Neural progenitor cell (in vitro differentiated cells): ENCODE measurements at regions not wholly inside any gene's neighbourhood (a gene's known extent, or its start where the extent isn't known, plus 50 kb on each side); places are given as distances from the start of the nearest gene placed in this dataset.

Experiments
- DNase-seq: peaks from one replicate; pipeline ENCODE4 v3.0.0-alpha.2; 2016; ENCODE audit warnings: low spot score
- H2AFZ ChIP-seq: fragments of 200-600 bp; sonication (generic); replicated peaks from 2 replicates; pipeline ENCODE4 v1.6.1; 2016; ENCODE audit warnings: antibody characterized with exemption
- H3F3A ChIP-seq: fragments of 200-600 bp; sonication (generic); 2 replicates; pipeline ENCODE4 v1.6.1; 2016; ENCODE audit warnings: antibody characterized with exemption, low read depth
- H3K27ac ChIP-seq: fragments of 200-600 bp; sonication (generic); 2 replicates; pipeline ENCODE4 v1.5.1; 2016; ENCODE audit warnings: mild to moderate bottlenecking
- H3K27me3 ChIP-seq: fragments of 200-600 bp; sonication (generic); 2 replicates; pipeline ENCODE4 v1.6.1; 2016; ENCODE audit warnings: mild to moderate bottlenecking, moderate library complexity
- H3K36me3 ChIP-seq: fragments of 200-600 bp; sonication (generic); 2 replicates; pipeline ENCODE4 v1.5.1; 2016
- H3K4me1 ChIP-seq: fragments of 200-600 bp; sonication (generic); 2 replicates; pipeline ENCODE4 v1.6.1; 2016; ENCODE audit warnings: mixed run types
- H3K4me2 ChIP-seq: fragments of 200-600 bp; sonication (generic); 2 replicates; pipeline ENCODE4 v1.6.1; 2016
- H3K4me3 ChIP-seq: fragments of 200-600 bp; sonication (generic); 2 replicates; pipeline ENCODE4 v1.5.1; 2016
- H3K79me2 ChIP-seq: fragments of 200-600 bp; sonication (generic); 2 replicates; pipeline ENCODE4 v1.6.1; 2016; ENCODE audit warnings: low read depth
- H3K9ac ChIP-seq: fragments of 200-600 bp; sonication (generic); 2 replicates; pipeline ENCODE4 v1.6.1; 2016
- H3K9me3 ChIP-seq: fragments of 200-600 bp; sonication (generic); 2 replicates; pipeline ENCODE4 v1.5.1; 2016; ENCODE audit warnings: low read depth
- H4K20me1 ChIP-seq: fragments of 200-600 bp; sonication (generic); 2 replicates; pipeline ENCODE4 v1.6.1; 2016; ENCODE audit warnings: low read depth
- H3K27ac Mint-ChIP-seq: 3 replicates; pipeline ENCODE4 v1.8.0; 2021; ENCODE audit warnings: mixed read lengths
- H3K27me3 Mint-ChIP-seq: 2 replicates; pipeline ENCODE4 v1.8.0; 2022; ENCODE audit warnings: low read depth, mild to moderate bottlenecking, inconsistent platforms, moderate library complexity, mixed read lengths; ENCODE audit not compliant: insufficient read depth
- H3K36me3 Mint-ChIP-seq: 3 replicates; pipeline ENCODE4 v1.8.0; 2021; ENCODE audit warnings: mixed read lengths
- H3K4me1 Mint-ChIP-seq: 3 replicates; pipeline ENCODE4 v1.8.0; 2021; ENCODE audit warnings: mixed read lengths
- H3K4me3 Mint-ChIP-seq: 3 replicates; pipeline ENCODE4 v1.8.0; 2021; ENCODE audit warnings: mild to moderate bottlenecking, moderate library complexity, mixed read lengths
- H3K9me3 Mint-ChIP-seq: 3 replicates; pipeline ENCODE4 v1.8.0; 2020; ENCODE audit warnings: mixed read lengths
- CTCF ChIP-seq: fragments of 200-600 bp; sonication (generic); IDR thresholded peaks from 2 replicates; pipeline ENCODE4 v1.5.1; 2017; ENCODE audit warnings: antibody characterized with exemption, mild to moderate bottlenecking
- EZH2 ChIP-seq: fragments of 200-600 bp; sonication (generic); IDR thresholded peaks from 2 replicates; pipeline ENCODE4 v1.6.1; 2017; ENCODE audit warnings: antibody characterized with exemption, mild to moderate bottlenecking, moderate library complexity
- EZH2phosphoT487 ChIP-seq: fragments of 200-600 bp; sonication (generic); IDR thresholded peaks from 2 replicates; pipeline ENCODE4 v1.6.1; 2017; ENCODE audit warnings: antibody characterized with exemption

- Histone ChIP-seq H3K9ac (no peak overlapping the region), H3K79me2 (no peaks in the 10 kb centered on the region), H3F3A (no peaks in the 10 kb centered on the region), H3K9me3 (no peaks in the 10 kb centered on the region), H4K20me1 (no peaks in the 10 kb centered on the region), H3K4me3 (no peak overlapping the region), H2AFZ (no peak overlapping the region), H3K4me1 (no peaks in the 10 kb centered on the region), H3K27ac (no peak overlapping the region), H3K4me2 (no peak overlapping the region), H3K27me3 (no peaks in the 10 kb centered on the region), H3K36me3 (no peaks in the 10 kb centered on the region)
- Mint-ChIP-seq H3K27ac (no peak overlapping the region), H3K36me3 (no peaks in the 10 kb centered on the region), H3K4me3 (no peak overlapping the region), H3K27me3 (peaks cover 2% of the 10 kb centered on the region), H3K4me1 (no peaks in the 10 kb centered on the region), H3K9me3 (no peaks in the 10 kb centered on the region)
- DNase-seq = no peak
- TF ChIP-seq CTCF = no peak
Measured at GRCh38 chrX:147333821-147334220, 519.3 kb upstream of the CXorf51A start.

- H4K20me1 ChIP-seq = no peaks in the 10 kb centered on the region
- no peaks in the 10 kb centered on the region for H3F3A ChIP-seq
- peaks cover 6% of the 10 kb centered on the region for H3K9me3 ChIP-seq
- TF ChIP-seq EZH2phosphoT487 = no peak
- TF ChIP-seq CTCF = no peak
- no peak for TF ChIP-seq EZH2
- no peak overlapping the region for H3K27ac ChIP-seq
- H3K9ac ChIP-seq = no peak overlapping the region
- H3K79me2 ChIP-seq = no peaks in the 10 kb centered on the region
- Mint-ChIP-seq H3K4me3 (no peak overlapping the region), H3K9me3 (peaks cover 1% of the 10 kb centered on the region), H3K27ac (no peak overlapping the region), H3K27me3 (peaks cover 3% of the 10 kb centered on the region), H3K36me3 (no peaks in the 10 kb centered on the region), H3K4me1 (no peaks in the 10 kb centered on the region)
- H2AFZ ChIP-seq = no peak overlapping the region
- no peak for DNase-seq
- H3K27me3 ChIP-seq = no peaks in the 10 kb centered on the region
- H3K4me2 ChIP-seq = no peak overlapping the region
- no peaks in the 10 kb centered on the region for H3K36me3 ChIP-seq
- no peak overlapping the region for H3K4me3 ChIP-seq
- H3K4me1 ChIP-seq = no peaks in the 10 kb centered on the region
Measured at GRCh38 chrX:147322496-147322895, 508.0 kb upstream of the CXorf51A start.

GRCh38 chrX:147315483-147315882, 500.9 kb upstream of the CXorf51A start:
- Histone ChIP-seq H3K9ac (no peak overlapping the region), H3K27me3 (no peaks in the 10 kb centered on the region)

More at GRCh38 chrX:147315483-147315882, 500.9 kb upstream of the CXorf51A start:
- Histone ChIP-seq H3K4me3 (no peak overlapping the region), H3K9me3 (peaks cover 6% of the 10 kb centered on the region), H3K4me1 (no peaks in the 10 kb centered on the region), H3F3A (no peaks in the 10 kb centered on the region), H3K27ac (no peak overlapping the region), H2AFZ (no peak overlapping the region), H3K79me2 (no peaks in the 10 kb centered on the region), H3K36me3 (no peaks in the 10 kb centered on the region), H3K4me2 (no peak overlapping the region), H4K20me1 (no peaks in the 10 kb centered on the region)
- Mint-ChIP-seq H3K27me3 (peaks cover 2% of the 10 kb centered on the region), H3K27ac (no peak overlapping the region), H3K4me1 (no peaks in the 10 kb centered on the region), H3K4me3 (no peak overlapping the region), H3K9me3 (no peaks in the 10 kb centered on the region), H3K36me3 (no peaks in the 10 kb centered on the region)
- no peak for DNase-seq
- TF ChIP-seq EZH2phosphoT487 = no peak
- no peak for TF ChIP-seq CTCF
